GM19023 (cell line): ENCODE measurements at regions not wholly inside any gene's neighbourhood (a gene's known extent, or its start where the extent isn't known, plus 50 kb on each side); places are given as distances from the start of the nearest gene placed in this dataset.

Experiments
- ATAC-seq: cut with Tn5 transposase; IDR thresholded peaks from one replicate; pipeline ENCODE4 v1.9.1; 2021; ENCODE audit warnings: mild to moderate bottlenecking, moderate library complexity; ENCODE audit not compliant: unreplicated experiment

GRCh38 chr10:131698986-131699385 is 201.8 kb upstream of the PPP2R2D start:
- ATAC-seq, result no peak

- no peak for ATAC-seq
These were observed 200.8 kb upstream of the PPP2R2D start for GRCh38 chr10:131700032-131700431.

- ATAC-seq, result no peak
These were observed 200.3 kb upstream of the PPP2R2D start for GRCh38 chr10:131700506-131700905.

- no peak for ATAC-seq
These were observed 199.5 kb upstream of the PPP2R2D start for GRCh38 chr10:131701131-131701947.

GRCh38 chr10:131702531-131703356 is 198.1 kb upstream of the PPP2R2D start:
- ATAC-seq, result no peak

GRCh38 chr10:131703541-131703940 is 197.3 kb upstream of the PPP2R2D start:
- ATAC-seq, result no peak

- no peak for ATAC-seq
These were observed 196.9 kb upstream of the PPP2R2D start for GRCh38 chr10:131703941-131704340.

GRCh38 chr10:131706476-131706875 is 194.3 kb upstream of the PPP2R2D start:
- no peak for ATAC-seq

- ATAC-seq, result no peak
These were observed 193.9 kb upstream of the PPP2R2D start for GRCh38 chr10:131706952-131707351.

- ATAC-seq, result no peak
These were observed 192.5 kb upstream of the PPP2R2D start for GRCh38 chr10:131708225-131708880.

- ATAC-seq, result no peak
These were observed 190.5 kb upstream of the PPP2R2D start for GRCh38 chr10:131710142-131710861.

- ATAC-seq, result no peak
These were observed 178.7 kb upstream of the PPP2R2D start for GRCh38 chr10:131722121-131722520.

- ATAC-seq, result no peak
These were observed 178.1 kb upstream of the PPP2R2D start for GRCh38 chr10:131722525-131723264.

GRCh38 chr10:131723297-131724168 is 177.3 kb upstream of the PPP2R2D start:
- no peak for ATAC-seq

- ATAC-seq, result no peak
These were observed 176.7 kb upstream of the PPP2R2D start for GRCh38 chr10:131724169-131724545.

- ATAC-seq, result no peak
These were observed 175.8 kb upstream of the PPP2R2D start for GRCh38 chr10:131724891-131725580.

GRCh38 chr10:131725581-131726069 is 175.2 kb upstream of the PPP2R2D start:
- no peak for ATAC-seq

- no peak for ATAC-seq
These were observed 174.5 kb upstream of the PPP2R2D start for GRCh38 chr10:131726076-131726880.
